SK-N-SH treated with all-trans-retinoic acid at 6 μM for 48 hours (cell line): ENCODE measurements at regions not wholly inside any gene's neighbourhood (a gene's known extent, or its start where the extent isn't known, plus 50 kb on each side); places are given as distances from the start of the nearest gene placed in this dataset.

Experiments
- ATAC-seq: fragments of 200-7000 bp; cut with Tn5 transposase; 3 replicates; pipeline ENCODE4 v1.9.1; 2020; ENCODE audit warnings: mild to moderate bottlenecking, moderate library complexity
- BACH2 ChIP-seq: fragments of 250-450 bp; sonication (Bioruptor Pico); IDR thresholded peaks from 2 replicates; pipeline ENCODE4 v1.9.0; 2021; ENCODE audit warnings: mild to moderate bottlenecking, borderline replicate concordance
- CSDC2 ChIP-seq: fragments of 250-450 bp; sonication (Bioruptor Pico); IDR thresholded peaks from 2 replicates; pipeline ENCODE4 v1.5.0; 2020; ENCODE audit warnings: mild to moderate bottlenecking, moderate library complexity
- ESRRG ChIP-seq: fragments of 250-450 bp; sonication (Bioruptor Pico); IDR thresholded peaks from 2 replicates; pipeline ENCODE4 v1.6.1; 2021; ENCODE audit warnings: mild to moderate bottlenecking
- GLIS3 ChIP-seq: fragments of 250-450 bp; sonication (Bioruptor Pico); IDR thresholded peaks from 2 replicates; pipeline ENCODE4 v1.5.0; 2020; ENCODE audit warnings: mild to moderate bottlenecking, moderate library complexity
- OSR1 ChIP-seq: fragments of 250-450 bp; sonication (Bioruptor Pico); IDR thresholded peaks from 2 replicates; pipeline ENCODE4 v1.8.0; 2022; ENCODE audit warnings: moderate library complexity, mild to moderate bottlenecking, inconsistent platforms
- PPARA ChIP-seq: fragments of 250-450 bp; sonication (Bioruptor Pico); IDR thresholded peaks from 2 replicates; pipeline ENCODE4 v1.5.0; 2020; ENCODE audit warnings: mild to moderate bottlenecking, borderline replicate concordance
- RARB ChIP-seq: fragments of 250-450 bp; sonication (Bioruptor Pico); IDR thresholded peaks from 2 replicates; pipeline ENCODE4 v1.8.0; 2021; ENCODE audit warnings: mild to moderate bottlenecking, moderate library complexity
- SNAI2 ChIP-seq: fragments of 250-450 bp; sonication (Bioruptor Pico); IDR thresholded peaks from 2 replicates; pipeline ENCODE4 v1.5.0; 2020; ENCODE audit warnings: mild to moderate bottlenecking, moderate library complexity
- TCF4 ChIP-seq: fragments of 250-450 bp; sonication (Bioruptor Pico); IDR thresholded peaks from 2 replicates; pipeline ENCODE4 v1.8.0; 2021; ENCODE audit warnings: mild to moderate bottlenecking, moderate library complexity, borderline replicate concordance
- TOX ChIP-seq: fragments of 250-450 bp; sonication (Bioruptor Pico); IDR thresholded peaks from 2 replicates; pipeline ENCODE4 v1.8.0; 2021; ENCODE audit warnings: mild to moderate bottlenecking, moderate library complexity, borderline replicate concordance
- ZFP3 ChIP-seq: fragments of 250-450 bp; sonication (Bioruptor Pico); IDR thresholded peaks from 2 replicates; pipeline ENCODE4 v1.5.0; 2020; ENCODE audit warnings: mild to moderate bottlenecking, moderate library complexity
- ZFP30 ChIP-seq: fragments of 450-650 bp; formaldehyde crosslinking; IDR thresholded peaks from 2 replicates; pipeline ENCODE4 v1.5.0; 2022; ENCODE audit warnings: mild to moderate bottlenecking, moderate library complexity
- ZNF565 ChIP-seq: fragments of 450-650 bp; formaldehyde crosslinking; conservative IDR thresholded peaks from 2 replicates; pipeline ENCODE4 v1.5.0; 2020; ENCODE audit warnings: low read depth, mild to moderate bottlenecking, moderate library complexity
- ZNF70 ChIP-seq: fragments of 450-650 bp; formaldehyde crosslinking; IDR thresholded peaks from 2 replicates; pipeline ENCODE4 v1.5.0; 2020; ENCODE audit warnings: mild to moderate bottlenecking, moderate library complexity
- ZNF8 ChIP-seq: fragments of 450-650 bp; formaldehyde crosslinking; IDR thresholded peaks from 2 replicates; pipeline ENCODE4 v1.5.0; 2020; ENCODE audit warnings: mild to moderate bottlenecking, moderate library complexity
- TF ChIP-seq, protein P1 (sequence below): fragments of 250-450 bp; sonication (Bioruptor Pico); IDR thresholded peaks from 2 replicates; pipeline ENCODE4 v1.8.0; 2020; ENCODE audit warnings: mild to moderate bottlenecking, moderate library complexity, borderline replicate concordance
- TF ChIP-seq, protein P2 (sequence below): fragments of 250-450 bp; sonication (Bioruptor Pico); IDR thresholded peaks from 2 replicates; pipeline ENCODE4 v1.5.0; 2020; ENCODE audit warnings: mild to moderate bottlenecking, moderate library complexity
- TF ChIP-seq, protein P3 (sequence below): fragments of 250-450 bp; sonication (Bioruptor Pico); IDR thresholded peaks from 2 replicates; pipeline ENCODE4 v1.5.1; 2020; ENCODE audit warnings: low read depth, mild to moderate bottlenecking, moderate library complexity
- TF ChIP-seq, protein P4 (sequence below): fragments of 250-450 bp; sonication (Bioruptor Pico); IDR thresholded peaks from 2 replicates; pipeline ENCODE4 v1.5.1; 2021; ENCODE audit warnings: mild to moderate bottlenecking, moderate library complexity

DNA sequence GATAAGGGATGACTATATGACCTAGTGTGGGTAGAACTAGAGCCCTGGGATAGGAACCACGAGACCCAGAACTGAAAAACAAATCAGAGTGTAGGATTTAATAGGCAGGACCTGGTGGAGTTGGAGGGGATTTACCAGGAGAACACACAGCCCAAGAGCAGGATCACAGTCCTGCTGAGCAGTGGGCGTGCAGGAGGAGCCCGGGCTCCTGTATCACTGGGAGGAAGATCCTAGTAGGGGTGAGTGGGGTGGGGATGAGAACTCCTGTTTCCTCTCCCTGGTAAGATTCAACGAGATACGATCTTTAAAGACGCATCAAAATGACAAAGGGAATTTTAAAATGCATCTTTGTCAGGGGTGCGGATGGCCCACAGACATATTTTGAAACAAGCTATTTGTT lies 220.1 kb downstream of the GALC start:
- ATAC-seq: no peak
- TF ChIP-seq ZNF565 (CRISPR knock-in tag) (no peak), SNAI2 (no peak), TCF4 (CRISPR knock-in tag) (no peak), PPARA (CRISPR knock-in tag) (no peak), ESRRG (CRISPR knock-in tag) (no peak)

DNA sequence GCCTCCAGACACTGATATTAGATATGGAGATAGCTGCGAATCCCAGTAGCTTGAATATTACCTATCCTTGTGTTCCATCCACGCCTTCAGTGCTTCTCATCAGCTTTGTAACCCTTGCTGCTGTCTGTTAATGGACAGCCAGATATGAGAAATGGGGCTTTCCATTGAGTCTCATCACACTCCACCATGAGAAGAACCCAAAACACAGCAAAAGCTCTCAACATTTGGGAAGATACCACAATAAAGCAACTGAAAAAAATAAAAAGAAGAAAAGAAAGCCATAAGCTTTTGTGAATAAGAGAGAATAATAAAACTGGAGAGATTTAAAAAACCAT lies 225.4 kb downstream of the GALC start:
- ATAC-seq: no peak
- TF ChIP-seq ZNF70 (CRISPR knock-in tag) (no peak), PPARA (CRISPR knock-in tag) (no peak), ZNF8 (CRISPR knock-in tag) (no peak), ZFP3 (CRISPR knock-in tag) (no peak), TOX (CRISPR knock-in tag) (no peak), GLIS3 (CRISPR knock-in tag) (no peak), OSR1 (no peak), CSDC2 (CRISPR knock-in tag) (no peak), ZFP30 (CRISPR knock-in tag) (no peak), ESRRG (CRISPR knock-in tag) (no peak)
- TF ChIP-seq, protein P1, sequence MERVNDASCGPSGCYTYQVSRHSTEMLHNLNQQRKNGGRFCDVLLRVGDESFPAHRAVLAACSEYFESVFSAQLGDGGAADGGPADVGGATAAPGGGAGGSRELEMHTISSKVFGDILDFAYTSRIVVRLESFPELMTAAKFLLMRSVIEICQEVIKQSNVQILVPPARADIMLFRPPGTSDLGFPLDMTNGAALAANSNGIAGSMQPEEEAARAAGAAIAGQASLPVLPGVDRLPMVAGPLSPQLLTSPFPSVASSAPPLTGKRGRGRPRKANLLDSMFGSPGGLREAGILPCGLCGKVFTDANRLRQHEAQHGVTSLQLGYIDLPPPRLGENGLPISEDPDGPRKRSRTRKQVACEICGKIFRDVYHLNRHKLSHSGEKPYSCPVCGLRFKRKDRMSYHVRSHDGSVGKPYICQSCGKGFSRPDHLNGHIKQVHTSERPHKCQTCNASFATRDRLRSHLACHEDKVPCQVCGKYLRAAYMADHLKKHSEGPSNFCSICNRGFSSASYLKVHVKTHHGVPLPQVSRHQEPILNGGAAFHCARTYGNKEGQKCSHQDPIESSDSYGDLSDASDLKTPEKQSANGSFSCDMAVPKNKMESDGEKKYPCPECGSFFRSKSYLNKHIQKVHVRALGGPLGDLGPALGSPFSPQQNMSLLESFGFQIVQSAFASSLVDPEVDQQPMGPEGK (CRISPR knock-in tag): no peak
- TF ChIP-seq, protein P2, sequence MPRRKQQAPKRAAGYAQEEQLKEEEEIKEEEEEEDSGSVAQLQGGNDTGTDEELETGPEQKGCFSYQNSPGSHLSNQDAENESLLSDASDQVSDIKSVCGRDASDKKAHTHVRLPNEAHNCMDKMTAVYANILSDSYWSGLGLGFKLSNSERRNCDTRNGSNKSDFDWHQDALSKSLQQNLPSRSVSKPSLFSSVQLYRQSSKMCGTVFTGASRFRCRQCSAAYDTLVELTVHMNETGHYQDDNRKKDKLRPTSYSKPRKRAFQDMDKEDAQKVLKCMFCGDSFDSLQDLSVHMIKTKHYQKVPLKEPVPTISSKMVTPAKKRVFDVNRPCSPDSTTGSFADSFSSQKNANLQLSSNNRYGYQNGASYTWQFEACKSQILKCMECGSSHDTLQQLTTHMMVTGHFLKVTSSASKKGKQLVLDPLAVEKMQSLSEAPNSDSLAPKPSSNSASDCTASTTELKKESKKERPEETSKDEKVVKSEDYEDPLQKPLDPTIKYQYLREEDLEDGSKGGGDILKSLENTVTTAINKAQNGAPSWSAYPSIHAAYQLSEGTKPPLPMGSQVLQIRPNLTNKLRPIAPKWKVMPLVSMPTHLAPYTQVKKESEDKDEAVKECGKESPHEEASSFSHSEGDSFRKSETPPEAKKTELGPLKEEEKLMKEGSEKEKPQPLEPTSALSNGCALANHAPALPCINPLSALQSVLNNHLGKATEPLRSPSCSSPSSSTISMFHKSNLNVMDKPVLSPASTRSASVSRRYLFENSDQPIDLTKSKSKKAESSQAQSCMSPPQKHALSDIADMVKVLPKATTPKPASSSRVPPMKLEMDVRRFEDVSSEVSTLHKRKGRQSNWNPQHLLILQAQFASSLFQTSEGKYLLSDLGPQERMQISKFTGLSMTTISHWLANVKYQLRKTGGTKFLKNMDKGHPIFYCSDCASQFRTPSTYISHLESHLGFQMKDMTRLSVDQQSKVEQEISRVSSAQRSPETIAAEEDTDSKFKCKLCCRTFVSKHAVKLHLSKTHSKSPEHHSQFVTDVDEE (CRISPR knock-in tag): no peak
- TF ChIP-seq, protein P3, sequence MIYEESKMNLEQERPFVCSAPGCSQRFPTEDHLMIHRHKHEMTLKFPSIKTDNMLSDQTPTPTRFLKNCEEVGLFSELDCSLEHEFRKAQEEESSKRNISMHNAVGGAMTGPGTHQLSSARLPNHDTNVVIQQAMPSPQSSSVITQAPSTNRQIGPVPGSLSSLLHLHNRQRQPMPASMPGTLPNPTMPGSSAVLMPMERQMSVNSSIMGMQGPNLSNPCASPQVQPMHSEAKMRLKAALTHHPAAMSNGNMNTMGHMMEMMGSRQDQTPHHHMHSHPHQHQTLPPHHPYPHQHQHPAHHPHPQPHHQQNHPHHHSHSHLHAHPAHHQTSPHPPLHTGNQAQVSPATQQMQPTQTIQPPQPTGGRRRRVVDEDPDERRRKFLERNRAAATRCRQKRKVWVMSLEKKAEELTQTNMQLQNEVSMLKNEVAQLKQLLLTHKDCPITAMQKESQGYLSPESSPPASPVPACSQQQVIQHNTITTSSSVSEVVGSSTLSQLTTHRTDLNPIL (CRISPR knock-in tag): no peak

DNA sequence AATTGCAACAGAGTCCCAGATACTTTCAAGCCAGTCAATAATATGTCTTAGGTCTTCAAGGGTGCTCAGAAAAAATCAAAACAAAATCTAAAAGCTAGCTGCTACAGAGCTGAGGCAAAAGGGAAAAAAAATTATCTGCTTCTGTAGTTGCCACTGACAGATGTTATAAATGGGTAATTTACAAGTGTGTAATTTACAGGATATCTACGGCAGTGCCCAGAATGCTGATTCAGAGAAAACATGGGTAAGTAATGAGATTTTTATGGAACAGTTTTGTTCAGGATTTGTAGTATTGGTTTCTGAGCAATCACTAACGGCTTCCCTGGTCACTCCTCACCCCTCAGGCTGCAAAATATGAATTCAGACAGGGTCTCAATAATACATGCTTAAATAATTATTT lies 234.1 kb downstream of the GALC start:
- no peak for TF ChIP-seq TCF4 (CRISPR knock-in tag)
- TF ChIP-seq GLIS3 (CRISPR knock-in tag): no peak
- TF ChIP-seq, protein P4, sequence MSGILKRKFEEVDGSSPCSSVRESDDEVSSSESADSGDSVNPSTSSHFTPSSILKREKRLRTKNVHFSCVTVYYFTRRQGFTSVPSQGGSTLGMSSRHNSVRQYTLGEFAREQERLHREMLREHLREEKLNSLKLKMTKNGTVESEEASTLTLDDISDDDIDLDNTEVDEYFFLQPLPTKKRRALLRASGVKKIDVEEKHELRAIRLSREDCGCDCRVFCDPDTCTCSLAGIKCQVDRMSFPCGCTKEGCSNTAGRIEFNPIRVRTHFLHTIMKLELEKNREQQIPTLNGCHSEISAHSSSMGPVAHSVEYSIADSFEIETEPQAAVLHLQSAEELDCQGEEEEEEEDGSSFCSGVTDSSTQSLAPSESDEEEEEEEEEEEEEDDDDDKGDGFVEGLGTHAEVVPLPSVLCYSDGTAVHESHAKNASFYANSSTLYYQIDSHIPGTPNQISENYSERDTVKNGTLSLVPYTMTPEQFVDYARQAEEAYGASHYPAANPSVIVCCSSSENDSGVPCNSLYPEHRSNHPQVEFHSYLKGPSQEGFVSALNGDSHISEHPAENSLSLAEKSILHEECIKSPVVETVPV (CRISPR knock-in tag): no peak
- no peak for TF ChIP-seq ZNF8 (CRISPR knock-in tag)
- TF ChIP-seq BACH2 (CRISPR knock-in tag): no peak
- no peak for TF ChIP-seq ZNF565 (CRISPR knock-in tag)
- TF ChIP-seq, protein P1 (CRISPR knock-in tag): no peak
- no peak for TF ChIP-seq OSR1
- TF ChIP-seq ESRRG (CRISPR knock-in tag): no peak
- TF ChIP-seq PPARA (CRISPR knock-in tag): no peak
- TF ChIP-seq ZFP3 (CRISPR knock-in tag): no peak
- TF ChIP-seq RARB (CRISPR knock-in tag): no peak
- no peak for TF ChIP-seq TOX (CRISPR knock-in tag)
- TF ChIP-seq ZFP30 (CRISPR knock-in tag): no peak
- ATAC-seq: no peak

DNA sequence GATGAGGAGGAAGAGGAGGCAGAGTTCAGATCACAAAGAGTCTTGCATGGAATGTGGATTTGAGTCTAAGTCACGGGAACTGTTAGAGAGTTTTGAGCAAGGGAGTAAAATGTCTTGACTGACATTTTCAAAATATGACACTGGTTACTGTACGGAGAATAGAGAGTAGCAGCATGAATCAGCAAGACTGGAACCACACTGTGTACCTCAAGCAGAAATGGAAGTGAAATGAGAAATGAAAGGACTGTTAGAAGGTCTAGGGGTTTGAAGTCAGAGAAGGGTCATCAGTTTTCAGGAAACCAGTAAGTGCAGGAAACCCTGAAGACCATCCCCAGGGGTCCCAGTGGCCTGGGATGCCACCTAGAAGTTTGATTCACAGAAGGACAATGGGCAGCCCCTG lies 236.3 kb downstream of the GALC start:
- TF ChIP-seq, protein P1 (CRISPR knock-in tag): no peak
- TF ChIP-seq, protein P2 (CRISPR knock-in tag): no peak
- no peak for ATAC-seq
